Fibroblast of lung (primary cell): ENCODE measurements at regions not wholly inside any gene's neighbourhood (a gene's known extent, or its start where the extent isn't known, plus 50 kb on each side); places are given as distances from the start of the nearest gene placed in this dataset.

Source experiments
- DNase-seq, 2 donors: peaks; one replicate each; pipeline versions ENCODE4 v3.0.0 to v3.0.0-alpha.2; 2010; ENCODE audit warnings: low read depth in 2 of 2
- H2AFZ ChIP-seq: 2 replicates; pipeline ENCODE4 v1.5.1; 2012; ENCODE audit warnings: low read length, control low read depth, inconsistent platforms
- H3K27ac ChIP-seq: 2 replicates; pipeline ENCODE4 v1.5.1; 2011; ENCODE audit warnings: low read length, control low read depth; ENCODE audit not compliant: insufficient read depth
- H3K27me3 ChIP-seq: 2 replicates; pipeline ENCODE4 v1.5.1; 2011; ENCODE audit warnings: mild to moderate bottlenecking, low read length; ENCODE audit not compliant: control insufficient read depth, insufficient read depth
- H3K36me3 ChIP-seq: 2 replicates; pipeline ENCODE4 v1.5.1; 2011; ENCODE audit warnings: low read length; ENCODE audit not compliant: control insufficient read depth, insufficient read depth
- H3K4me1 ChIP-seq: 2 replicates; pipeline ENCODE4 v1.5.1; 2011; ENCODE audit warnings: low read length; ENCODE audit not compliant: control insufficient read depth, insufficient read depth; ENCODE audit errors: extremely low read depth
- H3K4me2 ChIP-seq: 2 replicates; pipeline ENCODE4 v1.5.1; 2011; ENCODE audit warnings: low read length, control low read depth; ENCODE audit not compliant: insufficient read depth; ENCODE audit errors: extremely low read depth
- H3K4me3 ChIP-seq, 4 experiments: fragments of 200-600 bp in 1 of 4; sonication (generic) in 1 of 4; replicated peaks in 1 of 4; 2 replicates each; pipeline ENCODE4 v1.5.1; 2011 to 2016; ENCODE audit warnings: low read length in 4 of 4, low read depth in 3 of 4, mild to moderate bottlenecking in 3 of 4, control low read depth in 2 of 4, inconsistent platforms in 1 of 4, mixed read lengths in 1 of 4; ENCODE audit not compliant: insufficient read depth in 1 of 4; ENCODE audit errors: control extremely low read depth in 1 of 4
- H3K79me2 ChIP-seq: 2 replicates; pipeline ENCODE4 v1.5.1; 2012; ENCODE audit warnings: mild to moderate bottlenecking, low read length, inconsistent platforms; ENCODE audit not compliant: control insufficient read depth, insufficient read depth
- H3K9ac ChIP-seq: 2 replicates; pipeline ENCODE4 v1.5.1; 2011; ENCODE audit warnings: mild to moderate bottlenecking, low read length, control low read depth; ENCODE audit not compliant: insufficient read depth
- H3K9me3 ChIP-seq: 2 replicates; pipeline ENCODE4 v1.5.1; 2012; ENCODE audit warnings: low read depth, low read length; ENCODE audit not compliant: control insufficient read depth, insufficient read depth
- H4K20me1 ChIP-seq: 2 replicates; pipeline ENCODE4 v1.5.1; 2011; ENCODE audit warnings: low read length; ENCODE audit not compliant: control insufficient read depth, insufficient read depth; ENCODE audit errors: extremely low read depth
- CTCF ChIP-seq, 2 donors: IDR thresholded peaks in 1 of 2; conservative IDR thresholded peaks in 1 of 2; 1 replicate in 1 of 2; 2 replicates in 1 of 2; pipeline ENCODE4 v1.5.1; 2011 to 2012; ENCODE audit warnings: low read length in 2 of 2, control low read depth in 1 of 2, inconsistent platforms in 1 of 2, low read depth in 1 of 2, mild to moderate bottlenecking in 1 of 2
- EZH2 ChIP-seq: IDR thresholded peaks from 2 replicates; pipeline ENCODE4 v1.5.1; 2012; ENCODE audit warnings: low read length, control low read depth, mild to moderate bottlenecking; ENCODE audit errors: missing control alignments

- no peak overlapping the region for H3K4me3 ChIP-seq
- H4K20me1 ChIP-seq: no peaks in the 10 kb centered on the region
- TF ChIP-seq CTCF (conservative IDR thresholded peaks at IDR 0.05 in 1 of 2, IDR thresholded peaks at IDR 0.05 in 1 of 2; ENCODE audit: low read depth in 1 of 2, low read length in 2 of 2): no peak
- TF ChIP-seq EZH2: no peak
- no peak overlapping the region for H3K9ac ChIP-seq
- H3K27me3 ChIP-seq: no peaks in the 10 kb centered on the region
- no peaks in the 10 kb centered on the region for H3K4me1 ChIP-seq
- no peaks in the 10 kb centered on the region for H3K36me3 ChIP-seq
- H3K79me2 ChIP-seq: no peaks in the 10 kb centered on the region
- no peak overlapping the region for H3K4me2 ChIP-seq
- DNase-seq: peak; percentile 91 to 92
- H3K27ac ChIP-seq: no peak overlapping the region
- no peaks in the 10 kb centered on the region for H3K9me3 ChIP-seq
- H2AFZ ChIP-seq: peak overlapping the region; percentile 24
These were observed 73.2 kb upstream of the ADGRL4 start for GRCh38 chr1:79079770-79080169.

- Histone ChIP-seq H4K20me1 (no peaks in the 10 kb centered on the region), H3K4me1 (no peaks in the 10 kb centered on the region), H3K79me2 (no peaks in the 10 kb centered on the region), H3K9ac (no peak overlapping the region), H3K9me3 (no peaks in the 10 kb centered on the region), H3K36me3 (no peaks in the 10 kb centered on the region), H3K27me3 (no peaks in the 10 kb centered on the region), H3K27ac (no peak overlapping the region), H2AFZ (no peak overlapping the region), H3K4me2 (no peak overlapping the region), H3K4me3 (no peak overlapping the region)
- TF ChIP-seq CTCF (conservative IDR thresholded peaks at IDR 0.05 in 1 of 2, IDR thresholded peaks at IDR 0.05 in 1 of 2; ENCODE audit: low read depth in 1 of 2, low read length in 2 of 2) (no peak), EZH2 (no peak)
- peak in 1 of 2 donors; percentile 7 for DNase-seq
These were observed 68.4 kb upstream of the ADGRL4 start for GRCh38 chr1:79074975-79075374.

GRCh38 chr1:79069828-79070227, 63.3 kb upstream of the ADGRL4 start:
- DNase-seq: no peak
- H3K4me2 ChIP-seq: no peak overlapping the region
- no peaks in the 10 kb centered on the region for H3K79me2 ChIP-seq
- H4K20me1 ChIP-seq: no peaks in the 10 kb centered on the region
- no peaks in the 10 kb centered on the region for H3K36me3 ChIP-seq
- H3K9me3 ChIP-seq: no peaks in the 10 kb centered on the region
- no peak overlapping the region for H3K27ac ChIP-seq
- no peak for TF ChIP-seq CTCF (conservative IDR thresholded peaks at IDR 0.05 in 1 of 2, IDR thresholded peaks at IDR 0.05 in 1 of 2; ENCODE audit: low read depth in 1 of 2, low read length in 2 of 2)
- no peak for TF ChIP-seq EZH2
- H3K4me3 ChIP-seq: no peak overlapping the region
- H3K4me1 ChIP-seq: no peaks in the 10 kb centered on the region
- no peak overlapping the region for H3K9ac ChIP-seq
- H2AFZ ChIP-seq: no peak overlapping the region
- no peaks in the 10 kb centered on the region for H3K27me3 ChIP-seq
